Stomach smooth muscle (tissue), 2 donors: ENCODE measurements at regions not wholly inside any gene's neighbourhood (a gene's known extent, or its start where the extent isn't known, plus 50 kb on each side); places are given as distances from the start of the nearest gene placed in this dataset.
"Not testable (repeated sequence)": the region's sequence is repeated elsewhere in the genome, so short reads cannot be mapped to it uniquely, and the experiment has no call there.

ENCODE experiments used
- H3K27ac ChIP-seq: one replicate; pipeline ENCODE4 v1.7.0; 2013; ENCODE audit warnings: mild to moderate bottlenecking, low read length, inconsistent platforms
- H3K27me3 ChIP-seq, 2 donors: one replicate each; pipeline ENCODE4 v1.7.0; 2013; ENCODE audit warnings: low read length in 2 of 2; ENCODE audit not compliant: insufficient read depth in 2 of 2, control insufficient read depth in 1 of 2
- H3K36me3 ChIP-seq, 2 donors: one replicate each; pipeline ENCODE4 v1.7.0; 2013; ENCODE audit warnings: low read length in 2 of 2; ENCODE audit not compliant: control insufficient read depth in 2 of 2, insufficient read depth in 2 of 2
- H3K4me1 ChIP-seq: one replicate; pipeline ENCODE4 v1.7.0; 2013; ENCODE audit warnings: low read length; ENCODE audit not compliant: control insufficient read depth, insufficient read depth
- H3K4me3 ChIP-seq, 2 donors: one replicate each; pipeline ENCODE4 v1.7.0; 2013; ENCODE audit warnings: low read length in 2 of 2
- H3K9ac ChIP-seq, 2 donors: one replicate each; pipeline ENCODE4 v1.7.0; 2013; ENCODE audit warnings: low read length in 2 of 2, mild to moderate bottlenecking in 1 of 2
- H3K9me3 ChIP-seq, 2 donors: one replicate each; pipeline ENCODE4 v1.7.0; 2013; ENCODE audit warnings: low read length in 2 of 2; ENCODE audit not compliant: control insufficient read depth in 2 of 2
- donor health status: healthy.
- donor health status: Pancreatic carcinoma.

- H3K36me3 ChIP-seq, result no peaks in the 10 kb centered on the region
- no peaks in the 10 kb centered on the region for H3K4me1 ChIP-seq
- no peak overlapping the region for H3K27ac ChIP-seq
- H3K27me3 ChIP-seq, result no peaks in the 10 kb centered on the region
- no peak overlapping the region for H3K4me3 ChIP-seq
- no peaks in the 10 kb centered on the region for H3K9me3 ChIP-seq
- no peak overlapping the region for H3K9ac ChIP-seq
Measured at GRCh38 chr7:106447318-106447847, 162.6 kb upstream of the NAMPT start.

DNA sequence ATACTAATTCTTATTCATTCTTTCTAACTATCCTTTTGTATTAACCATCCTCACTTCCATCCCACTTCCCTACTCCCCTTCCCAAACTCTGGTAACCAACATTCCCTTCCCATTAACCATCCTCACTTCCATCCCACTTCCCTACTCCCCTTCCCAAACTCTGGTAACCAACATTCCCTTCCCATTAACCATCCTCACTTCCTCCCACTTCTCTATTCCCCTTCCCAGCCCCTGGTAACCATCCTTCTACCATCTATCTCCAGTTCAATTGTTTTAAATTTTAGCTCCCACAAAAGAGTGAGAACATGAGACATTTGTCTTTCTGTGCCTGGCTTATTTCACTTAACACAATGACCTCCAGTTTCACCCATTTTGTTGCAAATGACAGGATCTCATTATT is 160.6 kb upstream of the NAMPT start:
- not testable (repeated sequence) for H3K27me3 ChIP-seq, H3K27ac ChIP-seq, H3K4me1 ChIP-seq, H3K4me3 ChIP-seq, H3K9me3 ChIP-seq, H3K36me3 ChIP-seq, H3K9ac ChIP-seq

DNA sequence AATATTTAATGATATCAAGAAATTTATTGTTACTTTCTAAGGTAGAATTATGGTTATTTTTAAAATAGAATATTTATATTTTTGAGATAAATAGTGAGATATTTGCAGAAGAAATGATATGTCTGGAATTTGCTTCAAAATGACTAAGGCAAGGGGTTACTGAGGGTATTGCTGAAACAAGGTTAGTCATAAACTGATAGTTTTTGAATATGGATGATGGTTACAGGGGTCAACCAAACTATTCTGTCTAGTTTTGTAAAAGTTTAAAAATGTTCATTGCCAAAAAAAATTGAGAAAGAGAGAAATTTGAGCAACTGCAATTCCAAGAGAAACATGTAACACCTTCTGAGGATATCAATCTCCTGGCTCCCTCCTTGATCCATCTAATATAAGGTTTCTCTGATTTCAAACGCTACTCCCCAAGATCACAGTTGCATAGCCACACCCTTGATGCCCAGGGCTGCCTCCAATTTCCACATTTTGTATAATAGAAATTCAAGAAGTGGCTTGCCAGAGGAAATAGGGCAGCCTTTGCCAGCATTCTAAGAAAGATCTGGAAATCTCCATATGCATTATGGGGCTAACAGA is 159.4 kb upstream of the NAMPT start:
- no peak overlapping the region for H3K4me3 ChIP-seq
- no peaks in the 10 kb centered on the region for H3K36me3 ChIP-seq
- H3K9ac ChIP-seq, result no peak overlapping the region
- no peak overlapping the region for H3K27ac ChIP-seq
- no peaks in the 10 kb centered on the region for H3K9me3 ChIP-seq
- no peaks in the 10 kb centered on the region for H3K27me3 ChIP-seq
- H3K4me1 ChIP-seq, result no peaks in the 10 kb centered on the region

DNA sequence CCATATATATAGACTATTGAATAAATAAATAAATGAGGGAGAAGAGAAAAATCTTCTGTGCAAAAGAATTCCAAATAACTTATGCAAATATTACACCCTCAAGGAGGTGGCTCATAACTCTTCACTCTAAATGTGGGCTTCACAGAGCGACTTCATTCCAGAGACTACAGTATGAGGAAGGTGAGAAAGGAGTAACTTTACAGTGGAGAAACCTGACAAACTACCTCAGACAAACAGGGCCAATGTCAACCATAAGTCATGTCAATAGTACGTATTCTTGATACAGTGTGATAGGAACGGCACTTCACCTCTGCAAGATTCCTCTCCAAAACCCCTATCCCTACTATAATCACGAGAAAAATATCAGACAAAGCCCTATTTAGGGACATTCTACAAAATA is 158.4 kb upstream of the NAMPT start:
- H3K9me3 ChIP-seq, result no peaks in the 10 kb centered on the region

GRCh38 chr7:106442476-106442875 is 157.7 kb upstream of the NAMPT start:
- Histone ChIP-seq H3K27me3 (no peaks in the 10 kb centered on the region), H3K9me3 (no peaks in the 10 kb centered on the region), H3K4me3 (no peak overlapping the region), H3K27ac (no peak overlapping the region), H3K4me1 (no peaks in the 10 kb centered on the region), H3K9ac (no peak overlapping the region), H3K36me3 (no peaks in the 10 kb centered on the region)

More for the DNA sequence above, 158.4 kb upstream of the NAMPT start:
- H3K4me3 ChIP-seq, result no peak overlapping the region
- no peaks in the 10 kb centered on the region for H3K4me1 ChIP-seq
- no peaks in the 10 kb centered on the region for H3K27me3 ChIP-seq
- H3K9ac ChIP-seq, result no peak overlapping the region
- no peak overlapping the region for H3K27ac ChIP-seq
- no peaks in the 10 kb centered on the region for H3K36me3 ChIP-seq

DNA sequence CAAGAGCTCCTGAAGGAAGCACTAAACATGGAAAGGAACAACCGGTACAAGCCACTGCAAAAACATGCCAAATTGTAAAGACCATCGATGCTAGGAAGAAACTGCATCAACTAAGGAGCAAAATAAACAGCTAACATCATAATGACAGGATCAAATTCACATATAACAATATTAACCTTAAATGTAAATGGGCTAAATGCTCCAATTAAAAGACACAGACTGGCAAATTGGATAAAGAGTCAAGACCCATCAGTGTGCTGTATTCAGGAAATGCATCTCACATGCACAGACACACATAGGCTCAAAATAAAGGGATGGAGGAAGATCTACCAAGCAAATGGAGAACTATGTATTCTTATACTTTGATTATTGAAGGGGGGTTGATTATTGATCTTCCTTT is 156.6 kb upstream of the NAMPT start:
- H3K9me3 ChIP-seq, H3K4me1 ChIP-seq, H3K36me3 ChIP-seq, H3K9ac ChIP-seq, H3K27me3 ChIP-seq, H3K4me3 ChIP-seq, H3K27ac ChIP-seq: not testable (repeated sequence)

GRCh38 chr7:106436933-106437332 is 152.2 kb upstream of the NAMPT start:
- not testable (repeated sequence) for H3K4me3 ChIP-seq, H3K27ac ChIP-seq, H3K4me1 ChIP-seq

DNA sequence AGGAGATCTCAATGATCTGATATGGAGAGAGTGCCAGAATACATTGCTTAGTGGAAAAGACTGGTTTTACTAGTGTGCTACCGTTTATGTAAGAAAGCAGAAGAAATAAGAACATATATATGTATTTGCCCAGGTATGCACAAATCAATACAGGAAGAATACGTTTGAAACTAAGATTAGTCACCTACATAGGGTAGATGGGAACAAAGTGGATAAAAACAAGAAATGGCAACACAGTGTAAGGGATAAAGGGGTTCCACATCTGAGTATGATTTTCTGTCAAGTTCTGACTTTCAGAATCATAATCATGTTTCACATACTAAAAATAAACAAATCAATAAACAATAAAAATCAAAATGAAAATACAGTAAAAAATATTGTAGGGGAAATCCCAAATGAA is 148.6 kb upstream of the NAMPT start:
- no peak overlapping the region for H3K9ac ChIP-seq
- no peaks in the 10 kb centered on the region for H3K27me3 ChIP-seq
- H3K4me1 ChIP-seq, result peaks cover 5% of the 10 kb centered on the region
- H3K4me3 ChIP-seq, result no peak overlapping the region
- no peaks in the 10 kb centered on the region for H3K36me3 ChIP-seq
- H3K9me3 ChIP-seq, result no peaks in the 10 kb centered on the region
- H3K27ac ChIP-seq, result no peak overlapping the region

More at GRCh38 chr7:106436933-106437332, 152.2 kb upstream of the NAMPT start:
- H3K9ac ChIP-seq, H3K9me3 ChIP-seq, H3K36me3 ChIP-seq, H3K27me3 ChIP-seq: not testable (repeated sequence)

DNA sequence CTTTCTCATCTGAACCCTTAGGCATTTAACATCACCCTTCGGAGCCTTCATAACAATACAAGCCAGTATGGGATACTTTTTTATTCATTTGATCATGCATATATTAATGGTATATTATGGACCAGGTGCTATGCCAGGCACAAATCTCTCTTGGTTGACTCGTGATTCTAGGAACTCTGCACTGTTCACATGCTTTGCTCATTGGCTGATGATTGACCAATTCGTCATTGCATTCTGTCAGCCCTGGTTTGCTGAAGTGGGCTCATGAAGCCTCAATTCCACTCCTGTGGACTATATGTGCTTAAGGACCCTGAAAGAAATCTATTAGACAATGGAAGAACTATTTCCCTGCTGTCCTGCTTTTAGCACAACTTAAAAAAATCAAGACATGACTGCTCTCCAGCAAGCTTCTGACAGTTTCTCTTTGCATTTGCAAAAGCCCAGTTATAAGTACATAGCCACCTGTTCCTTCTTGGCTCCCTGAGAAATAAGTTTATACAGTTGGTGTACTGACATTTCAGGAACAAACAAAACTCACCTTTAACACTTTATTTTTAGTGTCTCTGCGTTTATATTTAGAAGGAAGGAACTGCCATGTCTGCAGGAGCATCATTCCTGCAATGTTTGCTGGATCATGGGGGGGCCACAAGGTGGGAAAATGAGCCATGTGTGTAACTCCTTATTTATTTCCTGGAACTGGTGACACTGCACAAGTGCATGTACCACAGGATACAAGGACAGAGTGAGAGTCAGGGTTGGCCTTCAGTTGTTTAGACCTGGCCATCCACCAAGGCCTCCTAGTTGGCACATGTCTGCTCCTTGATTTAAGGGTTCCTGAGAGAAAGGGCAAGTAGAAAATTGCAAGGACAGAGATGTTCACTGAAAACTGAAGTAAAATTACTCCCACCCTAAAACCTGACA is 146.0 kb upstream of the NAMPT start:
- H3K4me1 ChIP-seq, result peaks cover 5% of the 10 kb centered on the region
- no peak overlapping the region for H3K4me3 ChIP-seq
- H3K27me3 ChIP-seq, result no peaks in the 10 kb centered on the region
- no peaks in the 10 kb centered on the region for H3K9me3 ChIP-seq
- H3K9ac ChIP-seq, result no peak overlapping the region
- H3K36me3 ChIP-seq, result no peaks in the 10 kb centered on the region
- no peak overlapping the region for H3K27ac ChIP-seq

GRCh38 chr7:106430103-106430502 is 145.3 kb upstream of the NAMPT start:
- no peak overlapping the region for H3K4me3 ChIP-seq
- no peak overlapping the region for H3K9ac ChIP-seq
- H3K4me1 ChIP-seq, result peaks cover 12% of the 10 kb centered on the region
- H3K36me3 ChIP-seq, result no peaks in the 10 kb centered on the region
- H3K27me3 ChIP-seq, result no peaks in the 10 kb centered on the region
- no peak overlapping the region for H3K27ac ChIP-seq
- no peaks in the 10 kb centered on the region for H3K9me3 ChIP-seq

- H3K9ac ChIP-seq, result no peak overlapping the region
- peaks cover 16% of the 10 kb centered on the region for H3K4me1 ChIP-seq
- H3K36me3 ChIP-seq, result no peaks in the 10 kb centered on the region
- no peaks in the 10 kb centered on the region for H3K27me3 ChIP-seq
- no peak overlapping the region for H3K27ac ChIP-seq
- no peak overlapping the region for H3K4me3 ChIP-seq
- no peaks in the 10 kb centered on the region for H3K9me3 ChIP-seq
Measured at GRCh38 chr7:106426803-106427202, 142.0 kb upstream of the NAMPT start.
